ENCODE measurements at regions not wholly inside any gene's neighbourhood (a gene's known extent, or its start where the extent isn't known, plus 50 kb on each side); places are given as distances from the start of the nearest gene placed in this dataset.

GRCh38 chr16:62225675-62226074, 189.4 kb upstream of the CDH8 start:
- no peak overlapping the region for H2AFZ ChIP-seq (ENCODE audit: low read length)

More at GRCh38 chr16:62225675-62226074, 189.4 kb upstream of the CDH8 start:
- no peaks in the 10 kb centered on the region for H3K27me3 Mint-ChIP-seq (ENCODE audit: low read depth)
- peaks cover 2 to 7% of the 10 kb centered on the region in 2 experiments; a peak in 2 of 4 replicates for H3K4me1 Mint-ChIP-seq
- H3K79me2 ChIP-seq (ENCODE audit: insufficient read depth, low read length), result no peaks in the 10 kb centered on the region
- H2BK12ac ChIP-seq (ENCODE audit: insufficient read length, low read depth, low read length), result no peak overlapping the region
- no peak overlapping the region for H3K14ac ChIP-seq (ENCODE audit: insufficient read depth, low read length)
- no peaks in the 10 kb centered on the region for H3K23me2 ChIP-seq (ENCODE audit: insufficient read length, low read depth, low read length, poor library complexity, severe bottlenecking)
- no peaks in the 10 kb centered on the region for H4K20me1 ChIP-seq (ENCODE audit: control insufficient read depth, insufficient read depth, insufficient read length)
- H3K27ac ChIP-seq (ENCODE audit: insufficient read length, low read depth, low read length), result no peak overlapping the region
- TF ChIP-seq CTCF (conservative IDR thresholded peaks at IDR 0.05), result peak; percentile 85
- WGBS (ENCODE audit: extremely low coverage, insufficient read length, low lambda C conversion rate), result no CpG with 5 or more reads among the region's 7 CpGs
- H4K5ac ChIP-seq (ENCODE audit: insufficient read length, low read depth, low read length), result no peak overlapping the region
- no peaks in the 10 kb centered on the region for H3K9me3 Mint-ChIP-seq
- no peak overlapping the region for H3K4me2 ChIP-seq (ENCODE audit: insufficient read depth, insufficient read length, low read length)
- no peak overlapping the region for H4K8ac ChIP-seq (replicated peaks; ENCODE audit: insufficient read length, low read depth, low read length)
- no peaks in the 10 kb centered on the region for H3K9me3 ChIP-seq (ENCODE audit: control insufficient read depth, low read depth, low read length)
- no peaks in the 10 kb centered on the region for H3K27me3 ChIP-seq (ENCODE audit: insufficient read depth, low read length)
- no peak overlapping the region for H3K23ac ChIP-seq (ENCODE audit: insufficient read length, low read depth, low read length)
- H3K9ac ChIP-seq (ENCODE audit: extremely low read depth, insufficient read length, low read length), result no peak overlapping the region
- H3K36me3 Mint-ChIP-seq (ENCODE audit: insufficient read depth in 1 of 3, low read depth in 3 of 3), result no peaks in the 10 kb centered on the region
- H2BK20ac ChIP-seq (ENCODE audit: low read depth, low read length, poor library complexity, severe bottlenecking), result no peak overlapping the region
- H2BK120ac ChIP-seq (ENCODE audit: low read depth, low read length, poor library complexity, severe bottlenecking), result no peak overlapping the region
- H2AK5ac ChIP-seq (ENCODE audit: insufficient read length, low read length), result no peak overlapping the region
- no peak overlapping the region for H3K4me3 Mint-ChIP-seq
- no peak overlapping the region for H3T11ph ChIP-seq (ENCODE audit: low read length)
- H3K4ac ChIP-seq (ENCODE audit: low read depth, low read length), result no peak overlapping the region
- peak; percentile 91 for DNase-seq
- H3K4me1 ChIP-seq (ENCODE audit: insufficient read depth, low read length), result no peaks in the 10 kb centered on the region
- H3K18ac ChIP-seq (ENCODE audit: insufficient read length, low read depth, low read length), result no peak overlapping the region
- no peak overlapping the region for H3K56ac ChIP-seq (ENCODE audit: insufficient read length, low read depth, low read length)
- no peak overlapping the region for H4K91ac ChIP-seq (ENCODE audit: insufficient read length, low read depth, low read length)
- H2BK15ac ChIP-seq (ENCODE audit: low read depth, low read length), result no peak overlapping the region
- no peaks in the 10 kb centered on the region for H3K79me1 ChIP-seq (ENCODE audit: insufficient read depth, low read depth, low read length, poor library complexity, severe bottlenecking)
- no peak overlapping the region for H2BK5ac ChIP-seq (ENCODE audit: insufficient read length, low read length)
- H3K27ac Mint-ChIP-seq, result no peak overlapping the region

Data from H9 (cell line).